Activated CD4-positive, CD25-positive, alpha-beta regulatory T cell (primary cell): ENCODE measurements at regions not wholly inside any gene's neighbourhood (a gene's known extent, or its start where the extent isn't known, plus 50 kb on each side); places are given as distances from the start of the nearest gene placed in this dataset.

ENCODE experiments used
- DNase-seq, 4 experiments: peaks; one replicate each; lab custom pipeline; 2025; lab: John Stamatoyannopoulos, UW

DNA sequence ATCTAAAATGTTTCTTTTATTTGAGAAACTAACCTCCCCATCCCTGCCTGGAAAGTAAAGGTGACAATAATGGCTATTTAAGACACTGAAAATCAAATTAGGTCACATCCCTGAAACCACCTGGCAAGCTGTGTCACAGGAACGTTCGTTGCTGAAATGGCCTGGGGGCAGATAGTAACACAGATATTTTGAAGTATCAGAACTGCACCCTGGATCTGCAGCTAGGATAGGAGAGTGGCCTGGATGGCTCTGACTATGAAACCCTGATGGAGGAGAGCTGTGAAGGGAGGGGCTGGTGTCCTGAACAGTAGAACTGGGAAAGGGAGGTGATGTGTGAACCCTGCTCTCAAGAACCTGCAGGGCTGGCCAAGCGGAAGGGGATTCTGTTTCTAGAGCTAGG, 648.3 kb upstream of the CFAP20DC start:
- no peak for DNase-seq

GRCh38 chr3:59696783-59697182, 647.0 kb upstream of the CFAP20DC start:
- no peak for DNase-seq

DNA sequence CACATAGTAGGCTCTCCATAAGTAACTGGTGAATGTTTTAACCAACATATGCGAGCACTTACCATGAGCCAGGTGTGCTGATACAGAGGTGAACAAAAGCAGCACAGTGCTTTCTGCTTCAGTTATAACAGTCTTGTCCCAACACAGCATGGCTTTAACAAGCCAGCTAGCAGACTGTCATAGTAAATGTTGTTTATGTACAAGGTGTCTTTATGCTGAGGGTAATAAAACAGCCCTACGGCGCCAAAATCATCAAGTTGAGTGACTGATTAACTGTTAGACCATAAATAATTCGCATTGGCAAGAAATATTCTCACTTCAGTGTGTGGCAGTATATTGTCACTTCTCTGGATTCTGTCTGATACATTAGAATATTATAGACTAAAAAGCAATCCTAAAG, 646.0 kb upstream of the CFAP20DC start:
- DNase-seq, result no peak

DNA sequence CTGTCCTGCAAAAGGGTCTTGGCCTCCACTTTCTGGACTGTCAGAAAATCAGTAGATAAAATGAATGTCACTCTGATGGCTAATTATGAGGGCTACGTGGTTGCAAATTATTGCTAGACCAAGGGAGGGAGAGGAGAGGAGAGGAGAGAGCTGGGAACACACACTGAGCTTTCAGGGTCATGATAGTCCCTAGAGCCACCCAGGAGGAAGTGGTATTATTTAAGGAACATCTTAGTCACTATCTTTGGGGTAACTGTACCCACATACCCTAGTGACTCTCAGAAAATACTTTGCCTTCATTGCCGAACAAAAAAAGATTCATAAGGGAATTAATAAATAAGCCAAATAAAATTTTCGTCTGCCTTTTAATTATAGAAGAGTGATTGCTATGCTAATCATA, 642.3 kb upstream of the CFAP20DC start:
- no peak for DNase-seq

DNA sequence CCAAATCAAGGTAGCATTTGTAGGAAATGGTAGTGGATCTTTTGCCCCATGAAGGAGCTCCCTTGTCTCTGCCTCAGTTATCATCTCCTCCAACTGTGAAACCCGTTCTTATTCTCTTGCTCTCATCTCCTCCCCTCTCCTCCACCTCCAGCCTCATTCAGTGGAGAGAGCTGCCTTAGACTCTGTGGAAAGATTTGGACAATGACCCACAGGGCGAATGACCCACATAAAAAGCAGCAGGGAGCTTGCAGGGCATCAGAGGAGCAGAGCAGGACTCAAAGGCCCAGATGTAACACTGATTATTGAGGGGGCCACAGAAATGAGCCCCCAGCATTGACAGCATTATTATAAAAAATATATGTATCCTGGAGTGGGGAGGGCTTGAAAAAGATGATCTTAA, 641.1 kb upstream of the CFAP20DC start:
- DNase-seq, result no peak

DNA sequence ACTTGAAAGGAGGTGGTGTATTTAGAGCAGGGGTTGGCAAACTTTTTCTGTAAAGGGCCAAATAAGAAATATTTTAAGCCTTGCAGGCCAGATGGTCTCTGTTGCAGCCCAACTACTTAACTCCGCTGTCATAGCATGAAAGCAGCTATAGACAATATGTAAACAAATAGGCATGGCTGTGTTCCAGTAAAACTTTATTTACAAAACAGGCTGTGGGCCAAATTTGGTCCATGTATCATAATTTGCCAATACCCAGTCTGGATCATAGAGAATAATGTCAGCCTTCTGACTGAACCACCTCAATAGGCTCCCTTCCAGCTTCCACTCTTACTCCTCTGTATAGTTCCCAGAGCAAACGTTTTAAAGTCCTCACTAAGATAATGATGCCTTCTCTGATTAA, 638.8 kb upstream of the CFAP20DC start:
- DNase-seq, result no peak

- DNase-seq, result no peak
Measured at GRCh38 chr3:59685432-59685831, 635.6 kb upstream of the CFAP20DC start.

- no peak for DNase-seq
Measured at GRCh38 chr3:59684766-59685165, 634.9 kb upstream of the CFAP20DC start.

- DNase-seq, result no peak
Measured at GRCh38 chr3:59680919-59681318, 631.1 kb upstream of the CFAP20DC start.

DNA sequence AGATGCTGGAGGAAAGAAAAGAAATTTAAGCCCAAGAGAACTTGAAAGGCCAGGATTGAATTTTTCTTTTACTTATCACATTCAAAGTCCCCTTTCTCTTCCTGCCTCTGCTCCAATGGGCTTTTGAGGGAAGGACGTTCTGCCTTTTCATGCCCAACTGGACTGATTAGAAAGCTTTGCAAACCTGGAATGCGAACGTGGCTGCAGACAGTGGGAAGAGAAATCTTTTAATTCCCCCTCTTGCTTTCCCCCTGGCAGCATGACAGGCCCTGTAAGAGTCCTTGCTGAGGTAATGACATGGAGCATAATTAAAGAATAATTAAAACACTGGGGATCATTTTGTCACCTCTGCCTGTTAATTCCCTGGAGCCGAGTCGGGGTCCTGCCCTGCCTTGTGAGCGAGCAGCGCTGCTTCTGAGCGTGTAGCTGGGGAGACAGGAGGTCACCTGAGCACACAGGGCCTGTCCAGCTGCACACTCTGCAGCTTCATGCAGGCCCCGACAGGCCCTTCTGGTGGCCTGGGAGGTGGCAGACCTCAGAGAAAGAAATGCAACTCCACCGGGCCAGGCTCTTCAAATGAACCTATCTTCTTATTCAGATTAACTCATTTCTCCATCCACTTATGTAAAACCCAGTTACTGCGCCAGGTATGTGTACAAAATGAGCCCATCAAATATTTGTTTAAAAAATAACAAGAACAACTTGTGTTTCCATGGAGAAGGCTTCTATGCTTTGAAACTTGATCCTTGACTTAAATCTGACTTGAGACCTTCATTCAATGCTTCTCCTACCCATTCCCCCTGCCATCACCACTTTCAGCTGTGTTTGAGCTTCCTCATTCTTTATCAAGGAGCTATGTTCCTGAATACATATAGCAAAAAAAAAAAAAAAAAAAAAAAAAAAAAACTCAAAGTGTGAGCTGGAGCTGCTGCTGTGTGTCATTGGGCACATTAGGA, 628.2 kb upstream of the CFAP20DC start:
- DNase-seq, result no peak

DNA sequence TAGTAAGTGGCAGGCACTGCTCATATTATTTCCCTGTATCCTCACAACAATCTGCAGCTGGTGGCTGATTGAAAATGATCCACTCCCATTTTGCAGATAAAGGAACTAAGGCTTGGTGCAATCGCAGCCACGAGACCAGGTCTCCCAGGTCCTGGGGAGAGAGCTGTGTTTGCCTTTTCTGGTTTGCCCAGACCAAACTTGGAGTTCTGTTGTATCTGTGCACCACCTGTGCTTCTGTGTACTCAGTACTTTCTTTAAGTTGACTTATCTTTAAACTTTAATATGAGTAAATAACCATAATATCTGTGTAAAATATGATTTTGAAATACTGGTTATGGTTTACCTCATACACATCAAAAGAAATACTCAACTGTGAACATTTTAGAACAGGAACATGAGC, 625.7 kb upstream of the CFAP20DC start:
- no peak for DNase-seq

- no peak for DNase-seq
Measured at GRCh38 chr3:59663076-59663850, 613.4 kb upstream of the CFAP20DC start.

DNA sequence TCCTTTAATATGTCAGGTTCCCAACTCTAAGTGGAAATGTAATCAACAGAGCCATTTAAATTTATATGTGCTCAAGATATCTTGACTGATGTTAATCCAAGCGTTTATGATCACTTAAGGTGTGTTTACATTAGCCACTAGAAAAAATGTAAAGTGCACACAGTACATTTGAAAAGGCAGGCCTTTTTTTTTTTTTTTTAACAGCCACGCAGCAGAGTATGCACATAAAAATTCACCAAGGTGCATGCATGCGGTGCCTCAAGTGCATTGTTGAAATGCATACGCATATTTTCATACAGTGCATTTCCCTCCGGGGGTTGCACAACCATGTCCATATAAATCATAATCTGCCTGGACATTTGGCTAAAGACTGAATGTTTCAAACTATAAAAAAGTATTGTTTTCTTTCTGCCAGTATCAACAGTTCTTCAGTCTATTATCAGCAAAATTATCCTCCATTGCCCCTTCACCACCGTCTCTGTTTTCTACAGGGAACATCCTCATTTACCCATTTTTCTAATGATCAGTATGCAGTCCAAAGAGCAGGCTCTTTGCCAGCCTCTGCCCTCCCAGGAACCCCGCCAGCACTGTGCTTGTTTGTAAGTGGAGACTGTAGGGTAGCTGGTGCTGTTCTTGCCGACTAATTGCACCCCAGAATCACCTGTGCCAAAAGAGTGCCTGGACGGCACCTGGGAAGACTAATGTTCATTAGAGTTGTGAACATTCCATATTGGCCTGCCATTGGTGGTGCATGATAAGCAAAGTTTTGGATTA, 611.2 kb upstream of the CFAP20DC start:
- DNase-seq, result no peak

- no peak for DNase-seq
Measured at GRCh38 chr3:59660376-59660775, 610.6 kb upstream of the CFAP20DC start.

GRCh38 chr3:59659755-59660154, 609.9 kb upstream of the CFAP20DC start:
- DNase-seq, result no peak

GRCh38 chr3:59658866-59659265, 609.0 kb upstream of the CFAP20DC start:
- DNase-seq, result no peak

GRCh38 chr3:59658274-59658673, 608.4 kb upstream of the CFAP20DC start:
- DNase-seq, result no peak

DNA sequence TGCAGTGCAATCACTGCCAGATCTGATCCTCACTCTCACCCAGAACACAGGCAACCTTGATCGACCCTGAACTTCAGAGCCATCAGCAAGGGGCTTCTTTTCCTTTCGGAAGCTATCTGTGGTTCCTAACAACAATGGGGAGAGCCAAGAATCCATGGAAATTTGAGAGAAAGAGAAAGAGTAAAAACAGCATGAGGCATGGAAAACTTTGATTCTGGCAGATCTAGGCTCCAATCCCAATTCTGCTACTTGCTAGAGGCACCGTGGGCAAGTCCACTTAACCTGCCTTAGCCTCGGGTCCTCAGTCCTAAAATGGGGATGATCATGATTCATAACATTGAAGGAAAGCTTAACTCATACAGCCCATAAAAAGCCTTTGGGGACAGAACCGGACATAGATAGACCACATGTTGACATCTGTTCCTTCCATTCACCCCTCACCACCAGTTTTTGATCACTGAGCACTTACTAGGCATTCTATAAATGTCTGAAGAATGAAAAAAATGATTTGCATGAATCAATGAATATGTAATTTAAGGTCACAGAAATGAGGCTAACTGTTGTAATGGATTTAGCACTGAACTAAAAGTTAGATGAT, 605.7 kb upstream of the CFAP20DC start:
- DNase-seq, result no peak

DNA sequence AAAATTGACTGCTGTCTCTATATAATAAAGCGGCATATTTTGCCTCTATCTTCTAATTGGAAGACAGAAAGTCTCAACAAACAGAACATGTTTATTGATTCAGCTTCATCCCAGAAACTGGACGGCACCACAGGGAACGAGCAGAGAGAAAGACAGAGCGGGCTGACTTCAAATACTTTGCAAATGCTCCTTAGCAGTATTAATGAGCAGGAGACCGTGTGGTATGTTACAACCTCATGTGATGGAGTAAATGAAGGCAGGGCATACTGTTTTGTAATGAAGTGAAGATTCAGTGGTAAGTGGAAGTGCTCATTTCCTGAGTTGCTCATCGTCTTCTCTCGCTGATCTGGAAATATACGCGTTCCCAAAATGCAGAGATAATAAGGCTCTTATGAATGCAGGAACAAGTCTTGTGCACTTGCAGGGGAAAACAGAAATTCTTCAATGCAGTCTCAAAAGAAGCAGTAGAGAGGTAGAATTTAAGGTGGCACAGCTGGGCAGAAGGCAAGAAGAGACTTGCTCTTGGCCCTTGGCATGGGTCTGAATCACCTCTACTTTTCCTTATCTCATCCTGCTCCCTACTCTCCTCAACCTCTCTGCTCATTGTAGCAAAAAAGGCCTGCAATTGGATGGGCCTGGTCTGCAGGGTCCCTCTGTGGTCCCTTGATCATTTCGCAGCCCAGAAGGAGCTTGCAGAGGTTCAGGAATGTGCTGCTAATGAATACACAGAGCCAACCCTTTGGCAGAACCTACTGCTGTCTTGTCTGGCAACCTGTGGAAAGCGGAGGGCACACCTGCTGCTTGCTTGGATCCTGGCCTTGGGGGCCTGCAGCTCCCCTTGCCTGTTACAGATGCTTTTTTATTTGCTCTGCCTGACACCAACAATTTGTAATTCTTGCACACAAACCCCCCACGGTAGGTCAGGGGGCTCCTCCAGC, 604.9 kb upstream of the CFAP20DC start:
- DNase-seq, result no peak

- DNase-seq, result no peak
Measured at GRCh38 chr3:59654123-59654479, 604.3 kb upstream of the CFAP20DC start.
